GM18870 (cell line): ENCODE measurements at regions not wholly inside any gene's neighbourhood (a gene's known extent, or its start where the extent isn't known, plus 50 kb on each side); places are given as distances from the start of the nearest gene placed in this dataset.

Experiments used
- ATAC-seq: cut with Tn5 transposase; IDR thresholded peaks from one replicate; pipeline ENCODE4 v1.9.1; 2021; ENCODE audit warnings: moderate library complexity; ENCODE audit not compliant: unreplicated experiment

DNA sequence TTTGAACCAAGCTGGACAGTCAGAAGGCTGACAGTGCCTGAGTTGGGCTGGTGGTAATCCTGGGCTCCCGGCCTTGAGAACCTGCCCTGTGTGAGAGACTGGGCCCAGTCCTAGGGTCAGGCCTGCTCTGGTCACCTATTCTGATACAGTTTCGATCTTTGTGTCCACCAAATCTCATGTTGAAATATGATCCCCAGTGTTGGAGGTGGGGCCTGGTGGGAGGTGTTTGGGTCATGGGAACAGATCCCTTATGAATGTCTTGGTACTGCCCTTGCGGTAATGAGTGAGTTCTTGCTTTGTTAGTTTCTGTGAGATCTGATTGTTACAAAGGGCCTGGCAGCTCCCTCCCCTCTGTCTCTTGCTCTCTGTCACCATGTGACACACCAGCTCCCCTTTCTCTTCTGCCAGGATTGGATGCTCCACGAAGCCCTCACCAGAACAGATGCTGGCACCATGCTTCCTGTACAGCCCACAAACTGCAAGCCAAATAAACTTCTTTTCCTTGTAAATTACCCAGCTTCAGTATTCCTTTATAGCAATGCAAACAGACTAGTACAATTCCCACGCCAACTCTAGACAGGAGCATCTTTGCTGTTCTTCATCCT is 111.8 kb upstream of the ZNF438 start:
- ATAC-seq: no peak

DNA sequence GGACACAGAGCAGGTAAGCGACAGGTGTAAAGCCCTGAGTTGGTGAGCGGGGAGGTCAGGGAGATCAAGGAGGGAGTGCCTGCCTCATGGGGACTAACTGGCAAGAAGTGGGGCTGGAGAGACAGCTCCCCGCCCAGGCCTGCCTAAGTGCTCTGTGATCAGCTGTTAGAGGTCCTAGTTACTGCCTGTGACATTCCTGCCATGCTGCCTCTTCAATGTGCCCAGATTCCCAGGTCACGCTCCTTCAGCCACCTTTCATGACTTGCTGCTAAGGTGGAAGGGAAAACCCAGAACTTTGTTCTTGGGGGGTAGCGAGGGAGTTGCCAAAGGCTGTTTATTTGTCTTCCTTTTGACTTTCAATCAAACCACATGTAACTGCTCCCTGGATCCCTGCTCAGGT is 114.3 kb upstream of the ZNF438 start:
- no peak for ATAC-seq

DNA sequence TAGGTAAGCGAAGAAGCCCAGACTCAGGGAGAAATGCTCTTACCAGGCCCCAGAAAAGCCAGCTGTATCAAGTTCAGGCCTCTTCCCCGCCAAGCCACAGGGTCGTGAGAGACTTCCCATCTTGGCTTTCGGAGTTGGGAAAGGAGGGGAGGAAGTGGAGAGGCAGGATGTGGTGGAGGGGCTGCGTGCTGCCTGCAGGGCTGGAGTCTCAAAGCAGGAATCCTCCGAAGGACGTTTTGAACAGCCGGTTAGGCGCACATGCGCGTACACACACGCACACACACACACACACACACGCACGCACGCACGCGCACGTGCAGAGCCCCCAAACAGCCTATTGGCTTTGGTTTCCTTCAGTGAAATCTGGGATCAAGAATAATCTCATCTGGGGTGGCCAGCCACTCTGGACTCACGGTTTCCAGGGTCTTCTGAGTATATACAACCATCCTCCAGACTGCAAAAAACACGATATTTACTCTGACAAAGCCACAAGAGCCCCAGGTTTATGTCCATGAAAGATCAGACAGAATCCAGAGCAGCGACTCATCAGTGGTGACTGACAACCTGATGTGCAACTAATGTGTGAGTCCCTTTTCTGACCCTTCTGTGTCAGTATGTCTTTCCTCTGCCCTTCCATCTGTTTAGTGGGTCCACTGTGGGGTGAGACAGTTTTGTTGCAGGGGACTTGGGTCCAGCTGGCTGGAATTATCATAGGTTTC is 115.0 kb upstream of the ZNF438 start:
- ATAC-seq: no peak

DNA sequence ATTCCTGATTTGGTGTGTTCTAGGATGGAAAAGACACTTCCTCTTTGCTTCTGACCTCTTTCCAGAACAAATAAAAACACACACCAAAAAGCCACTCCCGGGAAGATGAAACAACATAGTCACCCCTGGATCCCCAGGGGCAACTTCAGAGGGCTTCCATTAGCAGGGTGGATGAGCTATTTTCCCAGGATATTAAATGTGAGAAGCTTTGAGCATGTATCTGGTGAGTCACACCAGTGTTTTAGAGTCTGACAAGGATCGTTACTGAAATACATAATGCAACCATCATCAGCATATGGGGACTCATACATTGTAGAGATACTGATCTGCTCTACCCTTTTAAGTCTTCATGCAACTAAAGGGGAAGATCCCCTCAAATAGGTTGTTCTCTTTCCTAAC is 115.5 kb upstream of the ZNF438 start:
- no peak for ATAC-seq

DNA sequence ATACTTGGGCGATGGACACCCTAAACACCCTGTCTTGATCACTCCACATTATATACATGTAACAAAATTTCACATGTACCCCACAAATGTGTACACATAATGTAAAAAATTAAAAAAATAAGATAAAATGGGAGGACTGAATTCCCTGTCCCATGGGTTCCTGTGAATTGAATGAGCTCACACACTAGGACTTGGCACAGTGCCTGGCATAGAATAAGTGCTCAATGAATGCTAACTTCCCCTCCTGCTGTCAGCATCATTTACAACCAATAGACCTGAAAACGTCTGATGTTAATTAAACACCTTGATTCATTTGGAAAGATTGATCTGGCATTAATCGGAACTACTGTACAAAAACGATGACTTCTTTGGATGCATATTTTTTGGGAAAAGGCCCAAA is 117.3 kb upstream of the ZNF438 start:
- ATAC-seq: no peak

DNA sequence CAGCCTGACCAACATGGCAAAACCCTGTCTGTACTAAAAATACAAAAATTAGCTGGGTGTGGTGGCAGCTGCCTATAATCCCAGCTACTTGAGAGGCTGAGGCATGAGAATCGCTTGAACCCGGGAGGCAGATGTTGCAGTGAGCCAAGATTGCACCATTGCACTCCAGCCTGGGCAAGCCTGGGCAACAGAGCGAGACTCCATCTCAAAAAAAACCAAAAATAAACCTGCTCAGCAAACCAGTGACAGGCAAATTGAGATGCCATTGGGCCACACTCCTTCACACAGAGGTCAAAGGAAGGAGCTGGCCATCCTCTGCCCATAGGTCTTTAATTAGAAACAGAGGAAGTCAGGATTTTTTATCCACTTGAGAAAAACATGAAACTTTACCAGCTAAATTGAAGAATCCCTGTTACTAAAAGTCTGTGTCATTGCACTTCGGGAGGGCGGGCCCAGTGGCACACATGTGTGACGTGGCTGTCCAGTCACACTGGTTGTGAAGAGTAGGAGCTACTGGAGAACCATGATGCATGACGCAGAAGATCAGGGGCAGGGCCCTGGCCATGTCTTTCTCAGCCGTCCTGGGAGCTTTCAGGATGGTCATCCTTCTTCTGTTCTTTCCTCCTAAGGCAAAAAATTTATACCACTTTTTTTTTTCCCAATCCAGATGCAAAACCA is 118.3 kb upstream of the ZNF438 start:
- ATAC-seq: no peak

DNA sequence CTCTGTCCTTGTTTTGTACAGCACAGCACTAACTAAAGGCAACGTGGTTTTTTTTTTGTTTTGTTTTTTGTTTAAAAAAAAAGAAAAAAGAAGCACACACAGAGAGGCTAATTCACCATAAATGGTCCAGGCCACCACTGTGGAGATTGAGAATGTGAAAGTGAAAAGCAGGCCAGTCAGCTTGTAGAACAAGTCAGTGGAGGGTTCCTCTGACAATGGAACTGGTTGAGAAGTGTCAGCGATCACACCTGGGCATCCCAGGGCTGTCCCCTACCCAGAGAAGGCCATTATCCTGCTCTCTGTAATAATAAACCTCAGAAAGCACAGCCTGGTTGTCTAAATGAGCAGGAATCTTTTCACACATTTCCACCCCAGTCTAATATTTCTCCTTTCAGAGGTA is 119.6 kb upstream of the ZNF438 start:
- ATAC-seq: no peak

DNA sequence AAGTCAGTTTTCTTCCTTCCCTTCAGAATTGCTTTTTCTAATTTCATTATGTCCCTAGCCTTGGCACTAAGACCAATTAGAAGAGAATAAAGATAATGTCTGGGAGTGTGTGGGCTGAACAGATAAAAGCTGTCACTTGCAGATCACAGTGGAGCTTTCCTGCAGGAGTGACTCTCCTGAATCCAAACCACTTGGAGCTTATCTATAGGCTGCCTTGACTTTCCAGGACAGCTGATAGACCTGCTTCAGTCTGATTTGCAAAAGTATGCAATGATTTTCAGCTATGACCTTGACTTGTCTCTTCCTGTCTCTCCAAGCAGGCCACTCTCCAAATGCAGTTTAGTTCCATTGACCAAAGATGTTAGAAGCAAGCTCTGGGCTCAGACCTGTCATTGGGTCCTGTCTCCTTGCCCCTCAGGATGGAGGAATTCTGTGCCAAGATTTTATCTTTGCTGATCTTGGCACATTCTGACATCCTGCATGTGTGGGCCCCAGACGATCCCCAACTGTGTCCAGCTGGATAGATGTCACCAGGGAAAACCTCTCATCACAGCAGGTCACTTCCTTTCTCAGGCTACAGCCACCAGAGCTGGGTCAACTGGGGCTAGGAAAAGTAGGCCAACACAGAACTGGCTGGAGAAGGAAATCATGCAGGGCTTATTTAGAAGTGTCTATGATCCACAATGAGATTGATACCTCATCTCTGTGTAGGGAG is 120.9 kb upstream of the ZNF438 start:
- no peak for ATAC-seq

DNA sequence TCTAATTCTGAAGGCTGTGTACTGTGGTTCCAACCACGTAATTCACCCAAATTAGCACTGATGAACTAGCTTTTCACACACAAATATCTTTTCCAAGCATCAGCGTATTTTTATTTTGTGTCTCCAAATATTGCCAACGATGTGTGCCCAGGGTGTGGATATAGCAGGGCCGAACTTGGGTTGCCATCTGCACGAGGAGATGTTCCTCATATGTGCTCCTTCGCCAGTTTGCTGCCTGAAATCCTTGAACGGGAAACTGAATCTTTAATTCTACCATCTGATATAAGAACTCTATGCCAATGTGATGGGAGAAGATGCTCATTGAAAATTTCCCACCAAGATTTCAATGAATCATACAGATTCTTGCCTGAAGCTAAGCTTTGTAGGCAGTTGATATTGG is 121.5 kb upstream of the ZNF438 start:
- ATAC-seq: no peak

DNA sequence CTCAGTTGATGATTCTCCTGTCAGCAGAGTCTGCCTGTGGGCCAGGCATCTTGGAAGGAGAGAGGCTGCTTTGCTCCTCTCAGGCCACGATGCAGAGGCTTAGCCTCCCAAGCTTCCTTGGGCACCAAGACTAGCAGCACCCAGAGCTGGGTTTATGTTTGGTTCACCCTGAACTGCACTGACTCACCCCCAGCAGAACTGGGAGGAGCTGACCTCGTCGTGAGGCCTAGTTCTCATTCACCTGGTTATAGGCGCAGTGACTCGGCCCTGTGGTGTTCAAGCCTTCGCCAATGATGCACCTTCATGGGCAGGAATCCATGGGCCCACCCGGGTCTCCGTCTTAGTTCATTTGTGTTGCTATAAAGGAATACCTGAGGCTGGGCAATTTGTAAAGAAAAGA is 122.0 kb upstream of the ZNF438 start:
- no peak for ATAC-seq

DNA sequence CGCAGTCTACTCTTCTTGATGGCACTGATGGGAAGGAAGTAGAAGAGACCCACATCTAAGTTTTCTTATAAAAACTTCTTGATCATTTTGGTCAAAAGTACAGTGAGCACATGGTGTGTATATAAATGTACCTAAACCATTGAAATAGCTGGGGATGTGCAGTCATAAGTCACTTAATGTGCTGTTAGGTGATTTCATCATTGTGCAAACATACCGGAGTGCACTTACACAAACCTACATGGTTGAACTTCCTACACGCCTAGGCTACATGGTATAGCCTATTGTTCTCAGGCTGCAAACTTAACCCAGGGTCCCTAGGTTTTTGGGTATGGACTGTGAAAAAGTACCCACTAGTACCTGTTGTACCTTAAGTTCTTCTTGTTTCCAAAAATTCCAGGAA is 123.3 kb upstream of the ZNF438 start:
- no peak for ATAC-seq

DNA sequence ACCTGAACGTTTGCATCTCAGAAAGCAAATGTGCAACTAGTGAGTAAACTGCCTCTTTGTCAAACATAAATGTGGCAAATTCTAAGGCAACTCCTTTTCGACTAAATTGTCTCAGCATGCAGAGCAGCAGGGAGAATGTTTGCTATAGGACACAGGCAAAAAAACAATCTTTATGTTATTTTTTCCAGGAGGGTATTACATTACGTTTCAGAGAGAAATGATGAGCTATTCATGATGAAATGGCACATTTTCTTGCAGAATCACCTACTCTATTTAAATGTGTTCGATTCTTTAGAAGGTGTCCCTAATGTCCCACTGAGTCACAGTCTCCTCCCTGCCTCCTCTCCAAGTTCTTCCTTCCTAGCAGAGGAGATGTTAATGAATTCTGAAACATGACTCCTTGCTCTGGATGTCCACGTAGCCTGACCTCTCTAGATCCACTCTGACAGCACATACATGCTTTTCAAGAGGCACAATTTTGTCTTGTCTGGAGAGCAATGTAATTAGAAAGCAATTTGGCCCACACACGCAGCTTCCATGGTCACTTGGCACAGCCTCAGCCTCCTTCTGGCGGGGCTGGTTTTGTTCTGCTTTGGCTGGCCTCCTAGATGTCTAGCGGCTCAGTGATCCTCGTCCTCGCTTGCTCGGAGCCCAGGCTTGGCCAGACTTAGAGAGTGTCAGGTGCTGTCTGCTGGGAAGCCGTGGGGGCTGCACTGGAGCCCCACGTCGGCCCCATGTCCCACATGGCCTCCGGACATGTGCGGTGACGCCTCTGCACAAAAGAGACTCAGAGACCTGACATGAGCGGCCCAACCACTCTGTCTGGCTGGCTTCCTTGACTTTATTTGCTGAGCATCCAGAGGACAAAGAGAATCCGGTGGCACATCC is 125.7 kb upstream of the ZNF438 start:
- ATAC-seq: no peak

DNA sequence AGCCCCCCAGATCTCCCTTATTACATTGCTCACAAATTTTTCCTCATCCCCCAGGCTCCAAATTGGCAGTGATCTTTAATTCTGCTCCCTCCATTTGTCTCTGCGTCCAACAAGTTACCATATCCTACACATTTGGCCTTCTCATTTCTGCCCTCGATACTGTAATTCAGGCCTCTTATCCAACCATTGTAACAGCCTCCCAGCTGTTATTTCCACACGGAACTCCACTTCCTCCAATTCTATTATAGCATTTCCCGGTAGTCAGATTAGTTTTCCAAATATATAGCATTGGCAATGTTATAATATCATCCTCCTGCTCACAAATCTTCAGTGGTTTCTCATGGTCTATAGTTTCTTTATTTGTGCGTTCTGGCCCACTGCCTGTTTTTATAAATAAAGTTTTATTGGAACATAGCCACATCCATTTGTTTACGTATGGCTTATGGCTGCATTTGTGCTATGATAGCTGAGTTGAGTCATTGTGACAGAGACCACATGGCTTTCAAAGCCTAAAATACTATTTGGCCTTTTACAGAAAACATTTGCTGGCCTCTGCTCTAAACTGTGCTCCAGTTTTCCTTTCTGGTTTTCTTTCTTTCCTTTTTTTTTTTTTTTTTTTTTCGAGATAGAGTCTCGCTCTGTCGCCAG is 126.5 kb upstream of the ZNF438 start:
- no peak for ATAC-seq

DNA sequence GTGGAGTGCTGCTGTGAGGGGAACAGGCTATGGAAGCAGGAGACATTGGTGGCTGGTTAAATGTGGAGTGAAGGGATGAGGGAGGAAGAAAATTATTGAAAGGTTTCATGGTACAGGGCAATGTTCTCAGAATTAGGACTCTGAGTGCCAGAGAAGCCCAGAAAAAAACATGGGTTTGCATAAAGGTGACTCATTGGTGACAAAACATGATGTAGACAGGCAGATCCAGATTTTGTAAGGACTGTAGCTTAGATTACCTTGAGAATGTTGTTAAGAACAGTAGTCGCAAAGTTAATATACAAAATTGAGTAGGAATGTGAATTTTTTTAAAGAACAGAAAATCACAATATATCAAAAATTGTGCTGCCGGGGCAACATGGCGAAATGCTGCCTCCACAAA is 134.9 kb upstream of the ZNF438 start:
- ATAC-seq: no peak

DNA sequence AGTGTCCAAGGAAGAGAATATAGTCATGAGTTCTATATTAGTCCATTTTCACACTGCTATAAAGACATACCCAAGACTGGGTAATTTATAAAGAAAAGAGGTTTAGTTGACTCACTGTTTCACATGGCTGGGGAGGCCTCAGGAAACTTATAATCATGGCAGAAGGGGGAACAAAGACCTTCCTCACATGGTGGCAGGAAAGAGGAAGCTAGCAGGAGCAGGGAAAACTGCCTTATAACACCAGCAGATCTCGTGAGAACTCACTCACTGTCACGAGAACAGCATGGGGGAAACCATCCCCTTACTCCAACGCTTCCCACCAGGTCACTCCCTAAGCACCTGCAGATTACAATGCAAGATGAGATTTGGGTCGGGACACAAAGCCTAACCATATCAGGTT is 139.0 kb upstream of the ZNF438 start:
- no peak for ATAC-seq

DNA sequence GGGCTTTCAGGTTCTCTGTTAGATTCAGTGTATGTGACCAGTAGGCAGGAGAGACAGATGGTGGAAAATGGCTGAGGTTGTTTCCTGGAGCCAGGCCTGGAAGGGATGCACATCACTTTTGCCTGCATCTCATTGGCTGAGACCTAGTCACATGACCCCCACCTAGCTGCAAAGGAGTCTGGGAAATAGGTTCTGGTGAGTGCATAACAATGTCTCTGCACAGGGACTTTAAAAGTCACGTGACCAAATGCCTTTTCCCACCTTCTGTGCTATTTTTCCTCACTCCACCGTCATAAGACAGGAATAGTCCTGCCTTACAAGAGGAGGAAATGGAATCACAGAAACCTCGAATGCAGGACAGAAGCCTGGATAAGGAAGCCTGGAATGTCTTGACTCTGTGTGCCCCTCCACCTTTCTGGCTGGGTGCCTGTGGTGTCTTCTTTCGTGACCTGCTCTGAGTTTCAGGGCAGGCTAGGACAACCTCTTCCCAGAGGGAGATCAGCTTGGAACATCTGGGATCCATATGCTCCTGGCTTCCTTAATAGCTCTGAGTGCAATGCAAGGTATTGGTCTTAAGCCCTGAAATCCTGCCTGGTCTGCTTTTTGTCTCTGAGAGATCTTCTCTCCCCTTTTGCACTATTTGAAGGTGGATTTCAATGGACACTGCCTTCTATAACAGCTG is 139.9 kb upstream of the ZNF438 start:
- no peak for ATAC-seq

DNA sequence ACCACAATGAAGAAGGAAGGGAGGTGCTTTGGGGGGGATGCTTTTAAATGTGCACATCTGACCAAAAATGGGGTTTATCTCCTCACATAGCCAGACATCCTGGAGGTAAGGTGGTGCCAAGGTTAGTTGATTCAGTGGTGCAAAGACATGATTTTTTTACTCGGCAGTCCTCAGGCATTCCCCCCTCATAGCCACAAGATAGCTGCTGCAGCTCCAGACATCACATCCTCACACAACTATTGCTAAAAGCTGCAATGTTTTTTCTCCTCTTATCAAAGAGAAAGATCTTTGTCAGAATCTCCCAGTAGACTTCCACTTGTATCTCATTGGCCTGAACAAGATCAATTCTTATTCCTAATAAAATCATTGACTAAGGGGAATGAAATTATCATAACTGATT is 141.3 kb upstream of the ZNF438 start:
- ATAC-seq: no peak

DNA sequence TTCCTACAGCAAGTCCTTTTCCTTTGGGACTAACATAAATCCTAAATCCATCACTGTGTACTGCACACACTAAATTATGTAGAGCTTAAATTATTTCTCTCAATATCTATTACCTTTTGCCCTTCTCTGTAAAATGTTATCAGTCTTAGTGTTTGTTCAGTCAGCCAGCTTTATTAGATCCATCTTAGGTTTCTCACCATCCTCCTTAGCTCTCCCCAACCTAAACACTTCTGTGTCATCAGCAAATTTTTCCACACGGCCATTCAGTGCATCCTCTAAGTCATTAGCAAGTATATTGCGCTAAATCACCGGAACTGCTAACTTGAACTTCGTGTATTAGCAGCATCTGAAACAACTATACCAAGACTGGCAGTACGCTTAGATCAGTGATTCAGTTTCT is 142.1 kb upstream of the ZNF438 start:
- no peak for ATAC-seq

DNA sequence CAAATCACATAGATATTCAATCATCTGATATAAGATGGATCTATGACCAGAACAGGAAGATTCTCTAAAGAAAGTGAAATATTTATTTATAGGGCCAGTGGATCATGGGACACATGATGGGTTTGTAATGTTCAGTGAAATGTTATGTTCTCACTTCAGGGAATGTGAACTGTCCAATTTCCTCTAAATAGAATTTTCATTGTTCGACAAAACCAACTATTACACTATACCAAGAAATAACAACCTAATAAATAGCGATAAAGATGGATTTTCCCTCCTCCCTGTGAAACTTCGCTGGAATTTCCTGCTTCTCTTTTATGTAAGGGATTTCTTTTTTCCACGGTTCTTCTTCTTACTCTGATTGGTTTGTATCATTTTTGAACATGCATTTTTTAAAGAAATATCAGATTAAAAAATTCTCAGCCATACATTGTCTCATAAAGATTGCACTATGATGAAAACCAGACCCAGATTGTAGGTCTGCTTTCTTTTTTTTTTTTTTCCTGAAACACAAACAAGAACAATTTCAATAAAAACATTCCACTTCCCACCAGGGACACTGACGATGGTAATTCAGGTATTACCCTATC is 139.8 kb upstream of the ZEB1 start:
- no peak for ATAC-seq
